Mesodermal cell (in vitro differentiated cells): ENCODE measurements at regions not wholly inside any gene's neighbourhood (a gene's known extent, or its start where the extent isn't known, plus 50 kb on each side); places are given as distances from the start of the nearest gene placed in this dataset.

Source experiments
- H3K27ac ChIP-seq: 2 replicates; pipeline ENCODE4 v1.7.0; 2013; ENCODE audit warnings: mild to moderate bottlenecking, low read depth, low read length, moderate library complexity; ENCODE audit not compliant: severe bottlenecking
- H3K36me3 ChIP-seq: 2 replicates; pipeline ENCODE4 v1.7.1; 2013; ENCODE audit warnings: mild to moderate bottlenecking, low read length, moderate library complexity; ENCODE audit not compliant: control insufficient read depth, insufficient read depth
- H3K4me1 ChIP-seq: one replicate; pipeline ENCODE4 v1.7.1; 2013; ENCODE audit warnings: mild to moderate bottlenecking, low read length; ENCODE audit not compliant: insufficient read depth, control insufficient read depth, poor library complexity, severe bottlenecking
- H3K4me3 ChIP-seq: 2 replicates; pipeline ENCODE4 v1.7.0; 2013; ENCODE audit warnings: low read length, control low read depth, mild to moderate bottlenecking; ENCODE audit not compliant: insufficient read depth, poor library complexity, severe bottlenecking; ENCODE audit errors: extremely low read depth
- H3K9me3 ChIP-seq: 2 replicates; pipeline ENCODE4 v1.7.1; 2013; ENCODE audit warnings: mild to moderate bottlenecking, low read length, moderate library complexity; ENCODE audit not compliant: control insufficient read depth
- WGBS, 2 experiments: methylation state at CpG; one replicate each; pipeline ENCODE4 v1.1.5; 2013; ENCODE audit warnings: missing lambda C conversion rate in 2 of 2; ENCODE audit not compliant: insufficient coverage in 2 of 2; 5-methylcytosine and 5-hydroxymethylcytosine counted together

GRCh38 chr2:2573658-2574293, 242.7 kb upstream of the MYT1L start:
- H3K27ac ChIP-seq = no peak overlapping the region
- H3K4me3 ChIP-seq = no peak overlapping the region
- 91 to 92% methylated on average over 15 of the region's 15 CpGs for WGBS, 2 experiments
- H3K4me1 ChIP-seq = no peaks in the 10 kb centered on the region
- no peaks in the 10 kb centered on the region for H3K36me3 ChIP-seq
- peaks cover 8% of the 10 kb centered on the region for H3K9me3 ChIP-seq

GRCh38 chr2:2573205-2573604, 242.1 kb upstream of the MYT1L start:
- peaks cover 8% of the 10 kb centered on the region for H3K9me3 ChIP-seq
- no peaks in the 10 kb centered on the region for H3K4me1 ChIP-seq
- no peak overlapping the region for H3K27ac ChIP-seq
- no peak overlapping the region for H3K4me3 ChIP-seq
- 80 to 94% methylated on average over 3 to 4 of the region's 4 CpGs for whole genome bisulfite sequencing, 2 experiments
- H3K36me3 ChIP-seq = no peaks in the 10 kb centered on the region

- Histone ChIP-seq H3K4me3 (no peak overlapping the region), H3K36me3 (no peaks in the 10 kb centered on the region), H3K4me1 (no peaks in the 10 kb centered on the region), H3K27ac (no peak overlapping the region), H3K9me3 (peaks cover 8% of the 10 kb centered on the region)
- 91 to 92% methylated on average over 3 to 15 of the region's 25 CpGs for WGBS, 2 experiments
Observed at GRCh38 chr2:2572393-2573204, 241.5 kb upstream of the MYT1L start.

- 90 to 91% methylated on average over 30 to 32 of the region's 41 CpGs for WGBS, 2 experiments
- Histone ChIP-seq H3K4me3 (no peak overlapping the region), H3K36me3 (no peaks in the 10 kb centered on the region), H3K9me3 (peaks cover 8% of the 10 kb centered on the region), H3K4me1 (no peaks in the 10 kb centered on the region), H3K27ac (no peak overlapping the region)
Observed at GRCh38 chr2:2571301-2572150, 240.5 kb upstream of the MYT1L start.

- Histone ChIP-seq H3K4me3 (no peak overlapping the region), H3K36me3 (no peaks in the 10 kb centered on the region), H3K9me3 (peaks cover 8% of the 10 kb centered on the region), H3K27ac (no peak overlapping the region), H3K4me1 (no peaks in the 10 kb centered on the region)
- WGBS, 2 experiments = 93 to 97% methylated on average over 4 to 5 of the region's 5 CpGs
Observed at GRCh38 chr2:2570871-2571270, 239.8 kb upstream of the MYT1L start.

- no peaks in the 10 kb centered on the region for H3K36me3 ChIP-seq
- WGBS, 2 experiments = 88% methylated on average over 9 to 10 of the region's 11 CpGs
- no peak overlapping the region for H3K27ac ChIP-seq
- H3K9me3 ChIP-seq = peaks cover 8% of the 10 kb centered on the region
- no peak overlapping the region for H3K4me3 ChIP-seq
- H3K4me1 ChIP-seq = no peaks in the 10 kb centered on the region
Observed at GRCh38 chr2:2570360-2570759, 239.3 kb upstream of the MYT1L start.

GRCh38 chr2:2569836-2570235, 238.8 kb upstream of the MYT1L start:
- Histone ChIP-seq H3K27ac (no peak overlapping the region), H3K4me1 (no peaks in the 10 kb centered on the region), H3K36me3 (no peaks in the 10 kb centered on the region), H3K9me3 (peaks cover 8% of the 10 kb centered on the region), H3K4me3 (no peak overlapping the region)
- WGBS, 2 experiments = 93 to 100% methylated on average over 3 of the region's 4 CpGs

GRCh38 chr2:2569306-2569705, 238.2 kb upstream of the MYT1L start:
- no peak overlapping the region for H3K4me3 ChIP-seq
- no peaks in the 10 kb centered on the region for H3K4me1 ChIP-seq
- WGBS, 2 experiments = 91 to 97% methylated on average over 11 of the region's 11 CpGs
- peaks cover 8% of the 10 kb centered on the region for H3K9me3 ChIP-seq
- H3K27ac ChIP-seq = no peak overlapping the region
- no peaks in the 10 kb centered on the region for H3K36me3 ChIP-seq

- peaks cover 8% of the 10 kb centered on the region for H3K9me3 ChIP-seq
- no peak overlapping the region for H3K27ac ChIP-seq
- no peaks in the 10 kb centered on the region for H3K36me3 ChIP-seq
- H3K4me3 ChIP-seq = no peak overlapping the region
- H3K4me1 ChIP-seq = no peaks in the 10 kb centered on the region
- WGBS, 2 experiments = 96 to 98% methylated on average over 8 of the region's 9 CpGs
Observed at GRCh38 chr2:2568411-2568810, 237.3 kb upstream of the MYT1L start.

GRCh38 chr2:2567776-2568175, 236.7 kb upstream of the MYT1L start:
- H3K4me1 ChIP-seq = no peaks in the 10 kb centered on the region
- no peak overlapping the region for H3K4me3 ChIP-seq
- 88% methylated on average over 15 of the region's 15 CpGs for WGBS, 2 experiments
- H3K9me3 ChIP-seq = peaks cover 1% of the 10 kb centered on the region
- no peaks in the 10 kb centered on the region for H3K36me3 ChIP-seq
- no peak overlapping the region for H3K27ac ChIP-seq
